Kidney (tissue), 13 donors: ENCODE measurements at regions not wholly inside any gene's neighbourhood (a gene's known extent, or its start where the extent isn't known, plus 50 kb on each side); places are given as distances from the start of the nearest gene placed in this dataset.
A peak's percentile ranks its signal among the peaks of the same experiment; 100 is the strongest.
"Not testable (repeated sequence)": the region's sequence is repeated elsewhere in the genome, so short reads cannot be mapped to it uniquely, and the experiment has no call there.

ENCODE experiments used
- DNase-seq, 5 donors: peaks; one replicate each; pipeline ENCODE4 v3.0.0-alpha.2; 2013 to 2020
- FAIRE-seq: peaks from 2 replicates; lab custom pipeline; 2012; peaks lifted over from hg19 to GRCh38; lab: Jason Lieb, UNC
- H3K27ac ChIP-seq, 2 donors: one replicate each; pipeline ENCODE4 v1.7.0; 2013; ENCODE audit warnings: low read depth in 2 of 2, low read length in 2 of 2, inconsistent platforms in 1 of 2
- H3K27me3 ChIP-seq: one replicate; pipeline ENCODE4 v1.7.1; 2013; ENCODE audit warnings: low read length, inconsistent platforms; ENCODE audit not compliant: control insufficient read depth, insufficient read depth
- H3K36me3 ChIP-seq, 3 donors: one replicate each; pipeline versions ENCODE4 v1.7.0 to v1.7.1; 2013; ENCODE audit warnings: low read length in 3 of 3, control low read depth in 1 of 3, inconsistent platforms in 1 of 3; ENCODE audit not compliant: insufficient read depth in 3 of 3, control insufficient read depth in 2 of 3
- H3K4me1 ChIP-seq, 3 donors: one replicate each; pipeline versions ENCODE4 v1.7.0 to v1.7.1; 2013; ENCODE audit warnings: low read length in 3 of 3, inconsistent platforms in 1 of 3, low read depth in 1 of 3; ENCODE audit not compliant: control insufficient read depth in 2 of 3, insufficient read depth in 2 of 3
- H3K4me3 ChIP-seq, 3 donors: one replicate each; pipeline versions ENCODE4 v1.7.0 to v1.8.1; 2013; ENCODE audit warnings: low read length in 3 of 3, control low read depth in 1 of 3, inconsistent platforms in 1 of 3
- H3K9ac ChIP-seq, 3 donors: one replicate each; pipeline versions ENCODE4 v1.7.0 to v1.7.1; 2013; ENCODE audit warnings: low read length in 3 of 3, control low read depth in 1 of 3, inconsistent platforms in 1 of 3
- H3K9me3 ChIP-seq, 3 donors: one replicate each; pipeline versions ENCODE4 v1.7.0 to v1.7.1; 2013; ENCODE audit warnings: low read length in 3 of 3, control low read depth in 1 of 3, inconsistent platforms in 1 of 3; ENCODE audit not compliant: control insufficient read depth in 2 of 3, insufficient read depth in 1 of 3
- intact Hi-C: fragments of 100-400 bp; cut with DNase I; formaldehyde crosslinking; loops from one replicate; pipeline ENCODE4 v1.11.1; 2022
- TF ChIP-seq, protein P1 (sequence below): IDR thresholded peaks from 3 replicates; pipeline ENCODE4 v1.5.1; 2012; ENCODE audit warnings: mild to moderate bottlenecking, moderate library complexity, borderline replicate concordance; ENCODE audit not compliant: insufficient read depth; ENCODE audit errors: extremely low read depth
- donor health status: control.
- donor health status: control.
- donor health status: control.
- donor health status: control.
- donor health status: control.
- donor health status: DM: yes; HTN: yes; CAD: no.
- donor health status: Normal renal cell carcinoma (clear cell type).

GRCh38 chr7:63887031-63887430, 111.6 kb upstream of the ZNF722 start:
- DNase-seq (no peak), FAIRE-seq (no peak)
- Histone ChIP-seq H3K4me3 (no peak overlapping the region), H3K27ac (no peak overlapping the region), H3K36me3 (no peaks in the 10 kb centered on the region), H3K9me3 (peaks cover 0 to 11% (median 0%) of the 10 kb centered on the region in 3 donors), H3K4me1 (no peaks in the 10 kb centered on the region), H3K9ac (no peak overlapping the region), H3K27me3 (no peaks in the 10 kb centered on the region)
- TF ChIP-seq, protein P1, sequence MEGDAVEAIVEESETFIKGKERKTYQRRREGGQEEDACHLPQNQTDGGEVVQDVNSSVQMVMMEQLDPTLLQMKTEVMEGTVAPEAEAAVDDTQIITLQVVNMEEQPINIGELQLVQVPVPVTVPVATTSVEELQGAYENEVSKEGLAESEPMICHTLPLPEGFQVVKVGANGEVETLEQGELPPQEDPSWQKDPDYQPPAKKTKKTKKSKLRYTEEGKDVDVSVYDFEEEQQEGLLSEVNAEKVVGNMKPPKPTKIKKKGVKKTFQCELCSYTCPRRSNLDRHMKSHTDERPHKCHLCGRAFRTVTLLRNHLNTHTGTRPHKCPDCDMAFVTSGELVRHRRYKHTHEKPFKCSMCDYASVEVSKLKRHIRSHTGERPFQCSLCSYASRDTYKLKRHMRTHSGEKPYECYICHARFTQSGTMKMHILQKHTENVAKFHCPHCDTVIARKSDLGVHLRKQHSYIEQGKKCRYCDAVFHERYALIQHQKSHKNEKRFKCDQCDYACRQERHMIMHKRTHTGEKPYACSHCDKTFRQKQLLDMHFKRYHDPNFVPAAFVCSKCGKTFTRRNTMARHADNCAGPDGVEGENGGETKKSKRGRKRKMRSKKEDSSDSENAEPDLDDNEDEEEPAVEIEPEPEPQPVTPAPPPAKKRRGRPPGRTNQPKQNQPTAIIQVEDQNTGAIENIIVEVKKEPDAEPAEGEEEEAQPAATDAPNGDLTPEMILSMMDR, result no peak
- intact Hi-C loops, result no loop called here

GRCh38 chr7:63899691-63900393, 98.8 kb upstream of the ZNF722 start:
- Histone ChIP-seq H3K4me3 (peak overlapping the region in 2 of 3 donors; percentile 82 to 98), H3K36me3 (no peaks in the 10 kb centered on the region), H3K27ac (peak overlapping the region in 1 of 2 donors; percentile 63), H3K9ac (peak overlapping the region in 1 of 3 donors; percentile 58), H3K4me1 (no peaks in the 10 kb centered on the region), H3K9me3 (no peaks in the 10 kb centered on the region), H3K27me3 (no peaks in the 10 kb centered on the region)
- TF ChIP-seq, protein P1, result no peak
- intact Hi-C loops, result no loop called here
- DNase-seq (peak in 1 of 5 donors; percentile 94), FAIRE-seq (no peak)

DNA sequence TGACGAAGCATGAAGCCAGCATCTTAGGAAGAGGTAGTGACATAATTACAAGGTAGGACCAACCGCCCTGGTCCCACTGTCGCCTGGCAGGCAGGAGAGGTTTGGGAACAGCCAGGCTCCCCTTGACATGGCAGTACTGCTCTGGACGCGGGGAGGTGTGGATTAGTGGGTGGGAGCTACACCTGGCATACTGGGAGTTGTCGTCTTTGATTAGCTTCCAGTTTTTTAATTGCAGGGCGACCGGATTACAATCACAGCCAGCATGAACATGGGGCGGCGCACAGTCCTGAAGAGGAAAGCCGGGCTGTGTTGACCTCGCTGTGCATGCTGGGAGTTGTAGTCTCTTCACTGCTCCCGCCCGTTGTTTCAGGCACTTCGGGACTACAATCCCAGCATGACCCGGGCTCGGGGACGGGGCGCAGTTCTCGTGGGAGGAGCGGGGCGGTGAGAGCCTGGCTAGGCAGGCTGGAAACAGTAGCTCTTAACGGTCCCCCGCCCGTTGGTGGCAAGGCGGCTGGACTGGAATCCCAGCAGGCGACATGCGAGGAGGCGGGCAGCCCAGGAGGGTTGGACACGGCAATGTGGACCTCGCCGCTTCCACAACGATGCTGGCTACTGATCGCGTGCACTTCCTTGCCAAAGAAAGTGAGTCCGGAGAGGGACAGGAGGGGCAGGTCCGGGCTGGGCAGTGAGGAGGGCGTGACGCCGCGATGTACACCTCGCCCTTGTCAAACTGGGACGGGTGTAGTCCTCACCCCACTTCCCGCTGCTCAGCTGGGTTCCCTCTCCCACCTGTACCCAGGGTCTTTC, 98.0 kb upstream of the ZNF722 start:
- peak overlapping the region in 1 of 2 donors; percentile 63 for H3K27ac ChIP-seq
- DNase-seq (peak in 3 of 5 donors; percentile 1 to 97 (median 9)), FAIRE-seq (peak; percentile 96)
- TF ChIP-seq, protein P1, result no peak
- intact Hi-C loops, result no loop called here
- H3K9me3 ChIP-seq, result no peaks in the 10 kb centered on the region
- no peaks in the 10 kb centered on the region for H3K27me3 ChIP-seq
- peak overlapping the region in 2 of 3 donors; percentile 82 to 98 for H3K4me3 ChIP-seq
- no peaks in the 10 kb centered on the region for H3K4me1 ChIP-seq
- H3K36me3 ChIP-seq, result no peaks in the 10 kb centered on the region
- peak overlapping the region in 1 of 3 donors; percentile 58 for H3K9ac ChIP-seq

DNA sequence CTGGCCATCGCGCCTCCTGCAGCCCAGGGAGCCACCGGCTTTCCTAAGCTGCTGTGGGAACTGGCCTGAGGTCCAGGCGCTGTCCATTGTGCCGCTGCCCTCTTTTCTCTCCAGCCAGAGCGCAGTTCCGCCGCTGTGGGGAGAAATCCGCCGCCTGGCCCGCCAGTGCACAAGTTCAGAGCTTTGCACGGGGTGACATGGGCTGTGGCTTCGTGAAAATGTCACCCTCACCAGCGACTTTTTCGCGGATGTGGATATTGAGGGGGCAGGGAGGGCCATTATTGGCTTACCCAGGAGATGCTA, 97.5 kb upstream of the ZNF722 start:
- Histone ChIP-seq H3K4me3 (peak overlapping the region in 2 of 3 donors; percentile 82 to 98), H3K9ac (peak overlapping the region in 1 of 3 donors; percentile 46)
- intact Hi-C loops, H3K36me3 ChIP-seq, H3K9me3 ChIP-seq, DNase-seq, H3K4me1 ChIP-seq, FAIRE-seq, H3K27me3 ChIP-seq, H3K27ac ChIP-seq: not testable (repeated sequence)
